ENCODE measurements at regions not wholly inside any gene's neighbourhood (a gene's known extent, or its start where the extent isn't known, plus 50 kb on each side); places are given as distances from the start of the nearest gene placed in this dataset.

GRCh38 chr18:39396168-39396567 is 1830.6 kb upstream of the CELF4 start:
- Histone ChIP-seq H3K9ac (replicated peaks in 1 of 4; ENCODE audit: extremely low read depth in 1 of 4, low read depth in 3 of 4, low read length in 3 of 4) (no peak overlapping the region), H3K4ac (replicated peaks; ENCODE audit: insufficient read length, low read depth, low read length) (no peak overlapping the region)
- WGBS, 2 experiments (ENCODE audit: extremely low coverage in 1 of 2, insufficient coverage in 1 of 2, insufficient read length in 1 of 2, insufficient replicate concordance in 2 of 2, low coverage in 1 of 2, low lambda C conversion rate in 2 of 2, missing lambda C conversion rate in 1 of 2): 100% methylated on average over 1 of the region's 1 CpG; no CpG with 5 or more reads in 1 of the 2 experiments

More at GRCh38 chr18:39396168-39396567, 1830.6 kb upstream of the CELF4 start:
- H4K8ac ChIP-seq (ENCODE audit: extremely low read depth, insufficient read depth, low read length): no peak overlapping the region
- FAIRE-seq (no peak), DNase-seq (ENCODE audit: low read depth in 1 of 2, low spot score in 2 of 2) (no peak)
- H3K14ac ChIP-seq (ENCODE audit: insufficient read length): no peak overlapping the region
- H3K79me1 ChIP-seq (ENCODE audit: low read depth, low read length): no peaks in the 10 kb centered on the region
- H2BK15ac ChIP-seq (ENCODE audit: low read length): no peak overlapping the region
- H3K23me2 ChIP-seq (ENCODE audit: low read depth, low read length): no peaks in the 10 kb centered on the region
- H2BK5ac ChIP-seq (ENCODE audit: low read depth, low read length): no peak overlapping the region
- no peak overlapping the region for H2AK5ac ChIP-seq (ENCODE audit: low read depth, low read length)
- no peak overlapping the region for H2BK120ac ChIP-seq (replicated peaks; ENCODE audit: low read depth, low read length)
- no peak overlapping the region for H3K56ac ChIP-seq (replicated peaks; ENCODE audit: insufficient read length, low read depth, low read length)
- H3K18ac ChIP-seq (ENCODE audit: extremely low read depth, low read length): no peak overlapping the region
- no peaks in the 10 kb centered on the region; a peak in 1 of 8 replicates for H3K36me3 ChIP-seq (ENCODE audit: control insufficient read depth in 2 of 4, insufficient read depth in 4 of 4, low read length in 3 of 4)
- TF ChIP-seq RFX5 (IDR thresholded peaks at IDR 0.05; ENCODE audit: borderline replicate concordance, low read depth, low read length): no peak
- no peak for TF ChIP-seq MAX (IDR thresholded peaks at IDR 0.05)
- no peak for TF ChIP-seq TBP (IDR thresholded peaks at IDR 0.05; ENCODE audit: low read depth, low read length)
- TF ChIP-seq EZH2 (IDR thresholded peaks at IDR 0.05; ENCODE audit: low read depth, low read length, severe bottlenecking): no peak
- TF ChIP-seq ATF2 (IDR thresholded peaks at IDR 0.05; ENCODE audit: low read length): no peak
- no peak for TF ChIP-seq RAD21 (IDR thresholded peaks at IDR 0.05 in 1 of 2, conservative IDR thresholded peaks at IDR 0.05 in 1 of 2; ENCODE audit: low read depth in 2 of 2, low read length in 2 of 2)
- no peak for TF ChIP-seq EGR1 (IDR thresholded peaks at IDR 0.05; ENCODE audit: borderline replicate concordance, low read depth, low read length)
- TF ChIP-seq CBX5 (IDR thresholded peaks at IDR 0.05; ENCODE audit: low read depth, low read length): no peak
- no peak for TF ChIP-seq SAP30 (IDR thresholded peaks at IDR 0.05; ENCODE audit: insufficient read depth, insufficient replicate concordance, low read length)
- TF ChIP-seq E2F6 (IDR thresholded peaks at IDR 0.05): no peak
- no peak for TF ChIP-seq SP4 (IDR thresholded peaks at IDR 0.05; ENCODE audit: low read length)
- TF ChIP-seq SUZ12 (IDR thresholded peaks at IDR 0.05; ENCODE audit: low read length): no peak
- H4K91ac ChIP-seq (replicated peaks; ENCODE audit: insufficient read length, low read length): no peak overlapping the region
- no peak overlapping the region for H2AFZ ChIP-seq (ENCODE audit: low read length)
- H3K9me3 ChIP-seq (ENCODE audit: insufficient read depth in 2 of 2, low read depth in 1 of 2, low read length in 1 of 2): peaks cover 0 to 5% of the 10 kb centered on the region in 2 experiments; a peak in 1 of 4 replicates
- H2BK12ac ChIP-seq (ENCODE audit: low read depth, low read length): no peak overlapping the region
- peaks cover 0 to 1% (median 0%) of the 10 kb centered on the region in 4 experiments; a peak in 1 of 7 replicates for H3K27me3 ChIP-seq (replicated peaks in 1 of 4; ENCODE audit: control insufficient read depth in 3 of 4, extremely low read depth in 1 of 4, insufficient read depth in 3 of 4, low read length in 3 of 4)
- H2BK20ac ChIP-seq (ENCODE audit: low read length): no peak overlapping the region
- no peak overlapping the region for H3K4me2 ChIP-seq (ENCODE audit: insufficient read depth in 1 of 2, low read depth in 2 of 2, low read length in 2 of 2)
- no peak overlapping the region for H3K4me3 ChIP-seq (ENCODE audit: extremely low read depth in 1 of 4, insufficient read depth in 2 of 4, low read depth in 3 of 4, low read length in 4 of 4)
- ChIA-PET CTCF (ENCODE audit: partially characterized antibody) (no interaction called here), POLR2A (ENCODE audit: partially characterized antibody) (no interaction called here)
- H3K79me2 ChIP-seq (ENCODE audit: control insufficient read depth in 1 of 2, insufficient read depth in 2 of 2, low read length in 2 of 2): no peaks in the 10 kb centered on the region
- H3K4me1 ChIP-seq (replicated peaks in 1 of 4; ENCODE audit: control insufficient read depth in 3 of 4, insufficient read depth in 4 of 4, low read length in 3 of 4): no peaks in the 10 kb centered on the region
- no peaks in the 10 kb centered on the region for H4K20me1 ChIP-seq (replicated peaks in 1 of 2; ENCODE audit: control insufficient read depth in 1 of 2, insufficient read depth in 2 of 2, low read length in 2 of 2)
- H3K27ac ChIP-seq (ENCODE audit: low read depth, low read length): no peak overlapping the region
- H3K23ac ChIP-seq (ENCODE audit: insufficient read length): no peak overlapping the region
- H4K5ac ChIP-seq (ENCODE audit: insufficient read length, low read depth, low read length): no peak overlapping the region

All from H1 (cell line).